Osteocyte (in vitro differentiated cells): ENCODE measurements at regions not wholly inside any gene's neighbourhood (a gene's known extent, or its start where the extent isn't known, plus 50 kb on each side); places are given as distances from the start of the nearest gene placed in this dataset.

Source experiments
- DNase-seq: peaks from one replicate; pipeline ENCODE4 v3.0.0; 2021; ENCODE audit warnings: mixed read lengths; ENCODE audit not compliant: unreplicated experiment; ENCODE audit errors: extremely low spot score
- H3K27ac Mint-ChIP-seq: one replicate; pipeline ENCODE4 v1.8.0; 2021; ENCODE audit warnings: mild to moderate bottlenecking, mixed read lengths; ENCODE audit not compliant: unreplicated experiment
- H3K27me3 Mint-ChIP-seq: one replicate; pipeline ENCODE4 v1.8.0; 2021; ENCODE audit warnings: mixed read lengths; ENCODE audit not compliant: unreplicated experiment
- H3K36me3 Mint-ChIP-seq: one replicate; pipeline ENCODE4 v1.8.0; 2021; ENCODE audit warnings: mixed read lengths; ENCODE audit not compliant: unreplicated experiment
- H3K4me1 Mint-ChIP-seq: one replicate; pipeline ENCODE4 v1.8.0; 2021; ENCODE audit warnings: mixed read lengths; ENCODE audit not compliant: unreplicated experiment
- H3K4me3 Mint-ChIP-seq: one replicate; pipeline ENCODE4 v1.8.0; 2021; ENCODE audit warnings: mild to moderate bottlenecking, moderate library complexity, mixed read lengths; ENCODE audit not compliant: unreplicated experiment
- H3K9me3 Mint-ChIP-seq: one replicate; pipeline ENCODE4 v1.8.0; 2021; ENCODE audit warnings: mixed read lengths; ENCODE audit not compliant: unreplicated experiment
- TF ChIP-seq, protein P1 (sequence below): fragments of 200-600 bp; sonication (generic); IDR thresholded peaks from 2 replicates; pipeline ENCODE4 v1.5.0; 2021; ENCODE audit warnings: antibody characterized with exemption, mild to moderate bottlenecking, moderate library complexity

- Mint-ChIP-seq H3K36me3 (no peaks in the 10 kb centered on the region), H3K4me3 (no peak overlapping the region), H3K4me1 (peaks cover 2% of the 10 kb centered on the region), H3K9me3 (peaks cover 4% of the 10 kb centered on the region), H3K27me3 (peaks cover 8% of the 10 kb centered on the region), H3K27ac (no peak overlapping the region)
- TF ChIP-seq, protein P1, sequence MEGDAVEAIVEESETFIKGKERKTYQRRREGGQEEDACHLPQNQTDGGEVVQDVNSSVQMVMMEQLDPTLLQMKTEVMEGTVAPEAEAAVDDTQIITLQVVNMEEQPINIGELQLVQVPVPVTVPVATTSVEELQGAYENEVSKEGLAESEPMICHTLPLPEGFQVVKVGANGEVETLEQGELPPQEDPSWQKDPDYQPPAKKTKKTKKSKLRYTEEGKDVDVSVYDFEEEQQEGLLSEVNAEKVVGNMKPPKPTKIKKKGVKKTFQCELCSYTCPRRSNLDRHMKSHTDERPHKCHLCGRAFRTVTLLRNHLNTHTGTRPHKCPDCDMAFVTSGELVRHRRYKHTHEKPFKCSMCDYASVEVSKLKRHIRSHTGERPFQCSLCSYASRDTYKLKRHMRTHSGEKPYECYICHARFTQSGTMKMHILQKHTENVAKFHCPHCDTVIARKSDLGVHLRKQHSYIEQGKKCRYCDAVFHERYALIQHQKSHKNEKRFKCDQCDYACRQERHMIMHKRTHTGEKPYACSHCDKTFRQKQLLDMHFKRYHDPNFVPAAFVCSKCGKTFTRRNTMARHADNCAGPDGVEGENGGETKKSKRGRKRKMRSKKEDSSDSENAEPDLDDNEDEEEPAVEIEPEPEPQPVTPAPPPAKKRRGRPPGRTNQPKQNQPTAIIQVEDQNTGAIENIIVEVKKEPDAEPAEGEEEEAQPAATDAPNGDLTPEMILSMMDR: no peak
- DNase-seq: no peak
These were observed 838.4 kb downstream of the FAM181B start for GRCh38 chr11:81895258-81895657.

GRCh38 chr11:81892770-81893635, 840.7 kb downstream of the FAM181B start:
- no peaks in the 10 kb centered on the region for H3K36me3 Mint-ChIP-seq
- H3K9me3 Mint-ChIP-seq: peaks cover 7% of the 10 kb centered on the region
- no peak overlapping the region for H3K4me3 Mint-ChIP-seq
- H3K27ac Mint-ChIP-seq: no peak overlapping the region
- no peak for DNase-seq
- peaks cover 2% of the 10 kb centered on the region for H3K4me1 Mint-ChIP-seq
- TF ChIP-seq, protein P1: no peak
- H3K27me3 Mint-ChIP-seq: peaks cover 5% of the 10 kb centered on the region

- H3K4me1 Mint-ChIP-seq: no peaks in the 10 kb centered on the region
- H3K4me3 Mint-ChIP-seq: no peak overlapping the region
- TF ChIP-seq, protein P1: no peak
- no peaks in the 10 kb centered on the region for H3K36me3 Mint-ChIP-seq
- H3K27ac Mint-ChIP-seq: no peak overlapping the region
- DNase-seq: no peak
- peaks cover 10% of the 10 kb centered on the region for H3K27me3 Mint-ChIP-seq
- peaks cover 7% of the 10 kb centered on the region for H3K9me3 Mint-ChIP-seq
These were observed 845.3 kb downstream of the FAM181B start for GRCh38 chr11:81888391-81888790.

DNA sequence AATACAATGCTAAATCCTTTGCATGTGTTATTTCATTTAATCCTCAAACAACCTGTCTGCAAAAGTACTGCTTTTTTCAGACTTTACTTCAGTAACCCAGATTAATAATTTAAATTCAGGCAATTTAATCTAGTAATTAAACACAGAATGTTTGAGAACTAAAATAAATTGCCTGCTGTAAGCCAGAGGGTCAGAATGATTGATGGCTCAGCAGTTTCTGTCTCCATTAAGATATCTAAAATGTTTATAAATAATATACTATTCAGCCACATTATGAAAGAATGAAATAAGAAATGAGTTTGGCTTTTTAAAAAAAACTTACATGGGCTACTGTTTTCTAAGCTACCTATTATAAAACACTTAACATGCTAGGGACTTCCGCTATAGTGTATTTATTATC, 846.0 kb downstream of the FAM181B start:
- no peak for DNase-seq
- Mint-ChIP-seq H3K9me3 (peaks cover 7% of the 10 kb centered on the region), H3K4me1 (no peaks in the 10 kb centered on the region), H3K27me3 (peaks cover 10% of the 10 kb centered on the region), H3K36me3 (no peaks in the 10 kb centered on the region), H3K27ac (no peak overlapping the region), H3K4me3 (no peak overlapping the region)
- TF ChIP-seq, protein P1: no peak

DNA sequence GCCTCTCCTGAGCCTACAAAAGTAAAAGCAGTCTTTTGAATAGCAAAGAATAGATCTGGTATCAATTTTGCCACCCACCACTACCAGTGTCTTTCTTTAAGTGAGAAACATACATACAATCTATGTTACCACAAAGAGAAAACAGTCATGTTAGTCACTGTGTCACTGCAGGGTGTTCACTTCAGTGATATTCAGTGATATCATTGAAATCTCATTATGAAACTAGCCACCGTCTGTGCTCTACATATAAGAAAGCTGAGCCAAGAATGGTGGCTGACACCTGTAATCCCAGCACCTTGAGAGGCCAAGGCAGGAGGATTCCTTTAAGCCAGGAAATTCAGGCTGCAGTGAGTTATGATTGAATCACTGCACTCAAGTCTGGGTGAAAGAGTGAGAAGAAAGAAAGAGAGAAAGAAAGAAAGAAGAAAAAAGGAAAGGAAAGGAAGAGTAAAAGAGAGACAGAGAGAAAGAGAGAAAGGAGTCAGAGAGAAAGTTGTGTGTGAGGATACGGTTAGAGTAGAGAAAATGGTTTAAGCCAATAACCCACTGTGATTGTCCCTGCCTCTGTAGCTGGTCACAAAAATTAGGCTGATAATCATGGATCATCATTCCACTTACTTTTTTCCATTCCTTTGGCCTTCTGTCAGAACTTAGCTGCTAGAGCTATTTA, 847.1 kb downstream of the FAM181B start:
- Mint-ChIP-seq H3K27me3 (peaks cover 19% of the 10 kb centered on the region), H3K4me1 (no peaks in the 10 kb centered on the region), H3K36me3 (no peaks in the 10 kb centered on the region), H3K9me3 (peaks cover 7% of the 10 kb centered on the region), H3K27ac (no peak overlapping the region), H3K4me3 (no peak overlapping the region)
- TF ChIP-seq, protein P1: no peak
- DNase-seq: no peak
